HFFc6 (cell line): ENCODE measurements at regions not wholly inside any gene's neighbourhood (a gene's known extent, or its start where the extent isn't known, plus 50 kb on each side); places are given as distances from the start of the nearest gene placed in this dataset.

Experiments
- DNase-seq: peaks from one replicate; pipeline ENCODE4 v3.0.0-alpha.2; 2018
- H3K27ac Mint-ChIP-seq: 2 replicates; pipeline ENCODE4 v1.8.0; 2020; ENCODE audit warnings: mild to moderate bottlenecking, mixed read lengths
- H3K27me3 Mint-ChIP-seq: 2 replicates; pipeline ENCODE4 v1.8.0; 2021; ENCODE audit warnings: mild to moderate bottlenecking, moderate library complexity, mixed read lengths; ENCODE audit not compliant: insufficient read depth
- H3K36me3 Mint-ChIP-seq: 2 replicates; pipeline ENCODE4 v1.8.0; 2021; ENCODE audit warnings: low read depth, mixed read lengths
- H3K4me1 Mint-ChIP-seq: 2 replicates; pipeline ENCODE4 v1.8.0; 2020; ENCODE audit warnings: low read depth, mixed read lengths
- H3K4me3 Mint-ChIP-seq: 2 replicates; pipeline ENCODE4 v1.8.0; 2020; ENCODE audit warnings: mild to moderate bottlenecking, moderate library complexity, mixed read lengths
- H3K9me3 Mint-ChIP-seq: 2 replicates; pipeline ENCODE4 v1.8.0; 2020; ENCODE audit warnings: mild to moderate bottlenecking, mixed read lengths
- TF ChIP-seq, protein P1 (sequence below): fragments of 200-600 bp; sonication (generic); IDR thresholded peaks from 2 replicates; pipeline ENCODE4 v1.5.0; 2021; ENCODE audit warnings: antibody characterized with exemption, mild to moderate bottlenecking

DNA sequence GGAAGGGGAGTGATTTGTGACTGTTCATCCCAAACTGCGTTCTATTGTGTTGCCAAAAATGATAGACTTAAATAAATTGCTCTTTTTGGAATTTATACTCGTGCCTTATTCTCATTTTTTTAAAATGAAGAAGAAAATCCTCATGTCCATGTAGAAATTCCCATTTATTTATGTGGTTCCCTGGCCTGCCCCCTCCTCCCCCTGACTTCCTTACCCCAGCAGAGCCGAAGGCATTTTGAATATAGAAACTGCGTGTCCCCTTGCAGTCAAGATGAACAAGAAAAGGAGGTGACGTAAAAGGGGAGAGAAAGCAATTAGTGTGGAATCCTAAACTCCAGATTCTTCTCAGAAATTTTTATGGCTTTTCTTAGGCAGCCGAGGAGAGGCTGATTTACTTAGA lies 126.1 kb downstream of the FAM204A start:
- no peaks in the 10 kb centered on the region for H3K27me3 Mint-ChIP-seq
- TF ChIP-seq, protein P1, sequence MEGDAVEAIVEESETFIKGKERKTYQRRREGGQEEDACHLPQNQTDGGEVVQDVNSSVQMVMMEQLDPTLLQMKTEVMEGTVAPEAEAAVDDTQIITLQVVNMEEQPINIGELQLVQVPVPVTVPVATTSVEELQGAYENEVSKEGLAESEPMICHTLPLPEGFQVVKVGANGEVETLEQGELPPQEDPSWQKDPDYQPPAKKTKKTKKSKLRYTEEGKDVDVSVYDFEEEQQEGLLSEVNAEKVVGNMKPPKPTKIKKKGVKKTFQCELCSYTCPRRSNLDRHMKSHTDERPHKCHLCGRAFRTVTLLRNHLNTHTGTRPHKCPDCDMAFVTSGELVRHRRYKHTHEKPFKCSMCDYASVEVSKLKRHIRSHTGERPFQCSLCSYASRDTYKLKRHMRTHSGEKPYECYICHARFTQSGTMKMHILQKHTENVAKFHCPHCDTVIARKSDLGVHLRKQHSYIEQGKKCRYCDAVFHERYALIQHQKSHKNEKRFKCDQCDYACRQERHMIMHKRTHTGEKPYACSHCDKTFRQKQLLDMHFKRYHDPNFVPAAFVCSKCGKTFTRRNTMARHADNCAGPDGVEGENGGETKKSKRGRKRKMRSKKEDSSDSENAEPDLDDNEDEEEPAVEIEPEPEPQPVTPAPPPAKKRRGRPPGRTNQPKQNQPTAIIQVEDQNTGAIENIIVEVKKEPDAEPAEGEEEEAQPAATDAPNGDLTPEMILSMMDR, result no peak
- no peak for DNase-seq
- H3K9me3 Mint-ChIP-seq, result peaks cover 12% of the 10 kb centered on the region
- no peaks in the 10 kb centered on the region for H3K4me1 Mint-ChIP-seq
- H3K27ac Mint-ChIP-seq, result no peak overlapping the region
- no peaks in the 10 kb centered on the region for H3K36me3 Mint-ChIP-seq
- no peak overlapping the region for H3K4me3 Mint-ChIP-seq

DNA sequence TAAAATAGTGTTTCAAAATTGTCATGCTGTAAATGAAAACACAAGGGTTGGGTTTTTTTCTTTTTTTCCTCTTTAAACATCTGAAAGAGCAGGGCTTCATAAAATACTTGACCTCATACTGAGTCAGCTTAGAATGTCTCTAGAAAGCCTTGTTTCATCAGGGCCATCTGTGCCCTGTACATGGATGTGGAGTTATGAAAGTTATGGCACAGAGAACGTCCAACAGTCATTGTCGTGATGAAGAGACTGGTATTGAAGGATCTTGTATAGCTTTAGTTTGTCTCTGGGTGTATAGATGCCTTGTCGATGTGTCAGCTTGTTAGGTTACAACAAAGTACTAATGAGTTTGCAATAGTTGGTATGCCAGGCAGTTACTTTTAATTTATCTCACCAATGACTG lies 127.3 kb downstream of the FAM204A start:
- Mint-ChIP-seq H3K36me3 (no peaks in the 10 kb centered on the region), H3K4me3 (no peak overlapping the region), H3K4me1 (no peaks in the 10 kb centered on the region)

DNA sequence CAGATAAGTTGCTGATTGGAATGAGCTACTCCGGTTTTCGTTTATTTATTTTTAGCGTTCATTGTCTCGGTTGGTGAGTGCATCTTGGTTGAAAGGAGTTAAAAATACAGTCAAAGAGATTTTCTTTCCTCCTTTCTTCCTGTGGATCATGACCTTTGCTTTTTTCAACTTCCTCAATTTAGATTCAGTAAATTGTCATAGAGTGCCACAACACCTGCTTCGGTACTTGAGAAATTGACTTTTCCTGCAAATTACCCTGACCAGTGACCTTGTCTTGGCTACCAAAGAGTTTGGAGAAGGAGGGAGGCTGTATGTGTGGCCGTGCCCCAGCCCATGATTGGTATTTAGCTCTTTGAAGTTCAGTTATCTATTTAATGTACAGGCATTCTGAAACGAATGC lies 128.7 kb downstream of the FAM204A start:
- TF ChIP-seq, protein P1, result no peak
- no peak for DNase-seq
- Mint-ChIP-seq H3K4me3 (no peak overlapping the region), H3K9me3 (peaks cover 4% of the 10 kb centered on the region), H3K36me3 (no peaks in the 10 kb centered on the region), H3K27me3 (no peaks in the 10 kb centered on the region), H3K4me1 (no peaks in the 10 kb centered on the region), H3K27ac (no peak overlapping the region)

More for the DNA sequence above, 127.3 kb downstream of the FAM204A start:
- DNase-seq, result no peak
- Mint-ChIP-seq H3K9me3 (peaks cover 8% of the 10 kb centered on the region), H3K27me3 (no peaks in the 10 kb centered on the region), H3K27ac (no peak overlapping the region)
- TF ChIP-seq, protein P1, result no peak

DNA sequence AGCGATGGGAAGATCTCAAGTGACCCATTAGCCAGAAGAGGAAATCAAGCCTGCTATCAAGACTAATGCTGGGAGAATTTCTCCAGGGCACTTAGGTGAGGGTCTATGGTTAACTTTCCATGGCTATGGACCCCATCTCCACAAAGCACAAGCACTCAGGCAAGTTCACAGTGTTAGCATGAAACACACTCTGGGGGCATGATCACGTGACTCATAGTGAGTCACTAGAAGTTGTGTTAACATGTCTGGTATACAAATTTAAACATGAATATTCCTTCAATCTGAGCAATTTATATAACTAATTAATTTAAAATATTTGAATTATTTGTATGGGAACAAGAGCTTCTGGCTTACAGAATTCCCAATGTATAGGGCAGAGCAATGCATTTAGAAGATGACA lies 131.8 kb downstream of the FAM204A start:
- Mint-ChIP-seq H3K27ac (no peak overlapping the region), H3K4me1 (no peaks in the 10 kb centered on the region), H3K4me3 (no peak overlapping the region), H3K36me3 (no peaks in the 10 kb centered on the region), H3K9me3 (peaks cover 4% of the 10 kb centered on the region), H3K27me3 (no peaks in the 10 kb centered on the region)
- TF ChIP-seq, protein P1, result no peak
- DNase-seq, result no peak

DNA sequence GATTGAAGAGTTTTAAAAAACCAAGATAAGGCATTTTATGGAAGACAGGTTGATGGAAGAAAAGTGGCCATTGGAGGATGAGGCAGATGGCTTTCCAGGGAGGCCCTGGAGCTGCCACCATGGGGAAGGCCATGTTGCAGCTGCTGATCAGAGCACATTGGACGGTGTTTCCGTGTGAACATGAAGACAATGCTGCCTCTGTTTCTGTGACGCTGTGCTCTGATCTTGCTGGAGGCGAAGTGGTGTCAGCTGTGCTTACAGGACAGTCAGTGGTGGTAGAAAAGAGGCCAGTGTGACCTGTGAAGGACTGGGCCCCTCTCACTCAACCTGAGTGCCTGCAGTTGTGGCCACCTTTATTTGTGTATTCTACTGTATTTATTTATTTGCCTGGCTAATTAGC lies 132.9 kb downstream of the FAM204A start:
- TF ChIP-seq, protein P1, result no peak
- Mint-ChIP-seq H3K9me3 (peaks cover 9% of the 10 kb centered on the region), H3K4me3 (no peak overlapping the region), H3K36me3 (no peaks in the 10 kb centered on the region), H3K4me1 (no peaks in the 10 kb centered on the region), H3K27ac (no peak overlapping the region), H3K27me3 (no peaks in the 10 kb centered on the region)
- no peak for DNase-seq

DNA sequence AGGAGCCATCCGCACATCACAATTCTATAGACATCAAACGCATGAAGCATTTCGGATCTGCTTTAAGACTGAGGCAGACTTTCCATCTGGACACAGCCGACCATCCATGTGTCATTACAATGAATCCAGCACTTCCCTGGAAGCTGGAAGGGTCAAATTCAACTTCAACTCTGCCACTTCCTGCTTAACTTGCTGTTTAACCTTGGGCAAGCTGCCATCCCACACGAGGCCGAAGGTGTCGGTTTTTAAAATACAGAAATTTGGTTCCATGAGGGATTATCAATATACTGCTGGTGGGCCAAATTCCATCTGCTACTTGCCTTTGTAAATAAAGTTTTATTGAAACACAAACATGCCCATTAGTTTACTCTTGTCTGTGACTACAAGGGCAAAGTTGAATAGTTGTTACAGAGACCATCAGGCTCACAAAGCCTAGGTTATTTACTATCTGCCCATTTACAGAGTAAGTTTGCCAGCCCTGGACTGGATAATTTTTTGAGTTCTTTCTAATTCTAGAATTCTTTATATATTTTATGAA lies 134.6 kb downstream of the FAM204A start:
- Mint-ChIP-seq H3K4me1 (no peaks in the 10 kb centered on the region), H3K36me3 (no peaks in the 10 kb centered on the region), H3K9me3 (peaks cover 19% of the 10 kb centered on the region), H3K27ac (no peak overlapping the region), H3K27me3 (no peaks in the 10 kb centered on the region), H3K4me3 (no peak overlapping the region)
- TF ChIP-seq, protein P1, result no peak
- no peak for DNase-seq
